RPMI7951 (cell line): ENCODE measurements at regions not wholly inside any gene's neighbourhood (a gene's known extent, or its start where the extent isn't known, plus 50 kb on each side); places are given as distances from the start of the nearest gene placed in this dataset.
A peak's percentile ranks its signal among the peaks of the same experiment; 100 is the strongest.

Source experiments
- DNase-seq: peaks from one replicate; pipeline ENCODE4 v3.0.0-alpha.2; 2012; ENCODE audit warnings: low read depth

GRCh38 chr12:115190010-115190770, 506.2 kb upstream of the TBX3 start:
- no peak for DNase-seq

- peak; percentile 19 for DNase-seq
Observed at GRCh38 chr12:115185506-115185905, 501.5 kb upstream of the TBX3 start.

GRCh38 chr12:115183752-115184151, 499.8 kb upstream of the TBX3 start:
- no peak for DNase-seq

GRCh38 chr12:115177899-115178298, 493.9 kb upstream of the TBX3 start:
- DNase-seq = no peak

- DNase-seq = peak; percentile 40
Observed at GRCh38 chr12:115176741-115177400, 492.9 kb upstream of the TBX3 start.

GRCh38 chr12:115174920-115175319, 490.9 kb upstream of the TBX3 start:
- DNase-seq = no peak

- no peak for DNase-seq
Observed at GRCh38 chr12:115172521-115172920, 488.5 kb upstream of the TBX3 start.

GRCh38 chr12:115169981-115170380, 486.0 kb upstream of the TBX3 start:
- DNase-seq = no peak

- peak; percentile 73 for DNase-seq
Observed at GRCh38 chr12:115166698-115167315, 482.8 kb upstream of the TBX3 start.

- DNase-seq = no peak
Observed at GRCh38 chr12:115163710-115164109, 479.7 kb upstream of the TBX3 start.

- DNase-seq = no peak
Observed at GRCh38 chr12:115160271-115161128, 476.5 kb upstream of the TBX3 start.

GRCh38 chr12:115158816-115159215, 474.8 kb upstream of the TBX3 start:
- DNase-seq = no peak

- DNase-seq = peak; percentile 99
Observed at GRCh38 chr12:115155665-115156645, 472.0 kb upstream of the TBX3 start.

- DNase-seq = peak; percentile 86
Observed at GRCh38 chr12:115149685-115150378, 465.9 kb upstream of the TBX3 start.

- peak; percentile 48 for DNase-seq
Observed at GRCh38 chr12:115149279-115149678, 465.3 kb upstream of the TBX3 start.

GRCh38 chr12:115147916-115148315, 463.9 kb upstream of the TBX3 start:
- DNase-seq = no peak

GRCh38 chr12:115146453-115146852, 462.5 kb upstream of the TBX3 start:
- DNase-seq = no peak

- no peak for DNase-seq
Observed at GRCh38 chr12:115144425-115144824, 460.4 kb upstream of the TBX3 start.

- peak; percentile 37 for DNase-seq
Observed at GRCh38 chr12:115140981-115141655, 457.1 kb upstream of the TBX3 start.
